Tibial artery (tissue), 4 donors: ENCODE measurements at regions not wholly inside any gene's neighbourhood (a gene's known extent, or its start where the extent isn't known, plus 50 kb on each side); places are given as distances from the start of the nearest gene placed in this dataset.

Experiments used
- DNase-seq, 2 donors: peaks; one replicate each; pipeline ENCODE4 v3.0.0-alpha.2; 2019
- H3K27ac ChIP-seq, 2 donors: fragments of 200-600 bp; sonication (generic) in 1 of 2; 1 replicate in 1 of 2; 2 replicates in 1 of 2; pipeline ENCODE4 v1.5.1; 2018 to 2019; ENCODE audit warnings: mild to moderate bottlenecking in 1 of 2
- H3K27me3 ChIP-seq, 2 donors: fragments of 200-600 bp; sonication (generic) in 1 of 2; one replicate each; pipeline versions ENCODE4 v1.5.1 to v1.6.0; 2016 to 2019
- H3K36me3 ChIP-seq, 3 donors: fragments of 200-600 bp; sonication (generic) in 2 of 3; one replicate each; pipeline ENCODE4 v1.5.1; 2016 to 2019; ENCODE audit warnings: mild to moderate bottlenecking in 2 of 3
- H3K4me1 ChIP-seq, 4 donors: fragments of 200-600 bp; sonication (generic) in 2 of 4; 1 replicate in 3 of 4; 2 replicates in 1 of 4; pipeline ENCODE4 v1.5.1; 2016 to 2019
- H3K4me3 ChIP-seq, 2 donors: fragments of 200-600 bp; sonication (generic) in 1 of 2; 1 replicate in 1 of 2; 2 replicates in 1 of 2; pipeline ENCODE4 v1.5.1; 2018 to 2019; ENCODE audit warnings: mild to moderate bottlenecking in 2 of 2
- H3K9me3 ChIP-seq, 3 donors: fragments of 200-600 bp; sonication (generic) in 1 of 3; one replicate each; pipeline ENCODE4 v1.5.1; 2016 to 2019
- intact Hi-C: fragments of 100-400 bp; cut with DNase I; formaldehyde crosslinking; loops from one replicate; pipeline ENCODE4 v1.15.0; 2023; ENCODE audit warnings: low total_unique reads
- TF ChIP-seq, protein P1 (sequence below), 2 experiments: fragments of 200-600 bp in 1 of 2; fragments of 450-650 bp in 1 of 2; IDR thresholded peaks; one replicate each; pipeline ENCODE4 v1.5.1; 2017 to 2019; ENCODE audit warnings: antibody characterized with exemption in 2 of 2, mild to moderate bottlenecking in 1 of 2, moderate library complexity in 1 of 2

DNA sequence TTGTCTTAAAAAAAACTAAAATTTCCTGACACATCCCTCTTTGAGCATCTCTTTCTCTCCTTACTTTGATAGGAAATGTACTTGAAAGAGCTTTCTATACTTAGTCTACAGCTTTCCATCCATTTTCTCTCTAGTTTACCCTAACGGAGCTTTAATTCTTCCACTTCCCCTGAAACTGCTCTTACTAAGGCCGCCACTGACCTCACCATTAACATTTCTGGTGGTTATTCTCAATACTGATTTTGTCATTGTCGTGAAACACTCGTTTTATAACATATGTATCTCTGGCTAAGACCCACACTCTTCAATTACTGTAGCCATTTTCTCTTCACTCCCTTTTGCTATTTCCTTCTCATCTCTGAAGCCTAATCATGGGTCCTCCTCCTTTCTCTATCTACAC lies 262.0 kb upstream of the FERD3L start:
- no peak for DNase-seq
- Histone ChIP-seq H3K27ac (no peak overlapping the region), H3K36me3 (no peaks in the 10 kb centered on the region), H3K27me3 (no peaks in the 10 kb centered on the region), H3K9me3 (no peaks in the 10 kb centered on the region), H3K4me3 (no peak overlapping the region), H3K4me1 (no peaks in the 10 kb centered on the region)
- TF ChIP-seq, protein P1, sequence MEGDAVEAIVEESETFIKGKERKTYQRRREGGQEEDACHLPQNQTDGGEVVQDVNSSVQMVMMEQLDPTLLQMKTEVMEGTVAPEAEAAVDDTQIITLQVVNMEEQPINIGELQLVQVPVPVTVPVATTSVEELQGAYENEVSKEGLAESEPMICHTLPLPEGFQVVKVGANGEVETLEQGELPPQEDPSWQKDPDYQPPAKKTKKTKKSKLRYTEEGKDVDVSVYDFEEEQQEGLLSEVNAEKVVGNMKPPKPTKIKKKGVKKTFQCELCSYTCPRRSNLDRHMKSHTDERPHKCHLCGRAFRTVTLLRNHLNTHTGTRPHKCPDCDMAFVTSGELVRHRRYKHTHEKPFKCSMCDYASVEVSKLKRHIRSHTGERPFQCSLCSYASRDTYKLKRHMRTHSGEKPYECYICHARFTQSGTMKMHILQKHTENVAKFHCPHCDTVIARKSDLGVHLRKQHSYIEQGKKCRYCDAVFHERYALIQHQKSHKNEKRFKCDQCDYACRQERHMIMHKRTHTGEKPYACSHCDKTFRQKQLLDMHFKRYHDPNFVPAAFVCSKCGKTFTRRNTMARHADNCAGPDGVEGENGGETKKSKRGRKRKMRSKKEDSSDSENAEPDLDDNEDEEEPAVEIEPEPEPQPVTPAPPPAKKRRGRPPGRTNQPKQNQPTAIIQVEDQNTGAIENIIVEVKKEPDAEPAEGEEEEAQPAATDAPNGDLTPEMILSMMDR (IDR thresholded peaks at IDR 0.05), result no peak
- intact Hi-C loops, result no loop called here

DNA sequence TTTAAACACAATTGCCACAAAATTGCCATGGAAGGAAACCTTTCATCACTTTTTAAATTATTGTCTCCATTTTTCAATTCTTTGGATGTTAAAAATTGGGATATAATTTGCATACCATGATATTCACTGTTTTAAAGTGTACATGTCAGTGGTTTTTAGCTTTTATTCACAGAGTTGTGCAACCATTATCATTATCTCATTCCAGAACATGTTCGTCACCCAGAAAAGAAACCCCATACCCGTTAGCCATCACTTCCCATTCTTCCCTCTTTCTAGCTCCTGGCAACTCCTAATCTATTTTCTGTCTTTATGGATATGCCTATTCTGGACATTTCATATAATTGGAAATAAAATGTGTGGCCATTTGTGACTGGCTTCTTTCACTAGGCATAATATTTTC lies 260.3 kb upstream of the FERD3L start:
- Histone ChIP-seq H3K27me3 (no peaks in the 10 kb centered on the region), H3K27ac (no peak overlapping the region), H3K9me3 (no peaks in the 10 kb centered on the region), H3K4me3 (no peak overlapping the region), H3K4me1 (no peaks in the 10 kb centered on the region), H3K36me3 (no peaks in the 10 kb centered on the region)
- TF ChIP-seq, protein P1 (IDR thresholded peaks at IDR 0.05), result no peak
- intact Hi-C loops, result no loop called here
- no peak for DNase-seq

DNA sequence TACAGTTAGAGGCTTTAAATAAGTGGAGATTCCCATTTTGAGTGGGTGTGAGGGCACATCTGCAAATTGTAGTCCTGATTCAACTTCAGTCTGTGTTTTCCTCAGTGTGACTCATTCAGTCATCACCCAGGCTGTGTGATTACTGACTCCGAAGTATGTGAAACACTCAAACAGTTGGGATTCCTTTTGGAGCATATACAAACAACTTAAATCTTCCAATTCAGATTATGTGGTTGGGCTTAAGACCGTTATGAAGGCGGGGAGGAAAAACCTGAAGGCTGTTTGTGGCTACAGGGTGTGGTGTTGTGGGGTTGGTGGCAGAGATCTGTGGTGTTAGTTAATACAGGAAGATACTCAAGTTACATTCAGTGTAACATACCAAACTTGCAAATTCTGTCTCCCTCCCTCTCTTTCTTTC lies 259.7 kb upstream of the FERD3L start:
- Histone ChIP-seq H3K36me3 (no peaks in the 10 kb centered on the region), H3K4me1 (no peaks in the 10 kb centered on the region), H3K27me3 (no peaks in the 10 kb centered on the region), H3K4me3 (no peak overlapping the region), H3K27ac (no peak overlapping the region), H3K9me3 (no peaks in the 10 kb centered on the region)
- TF ChIP-seq, protein P1 (IDR thresholded peaks at IDR 0.05), result no peak
- intact Hi-C loops, result no loop called here
- DNase-seq, result no peak

DNA sequence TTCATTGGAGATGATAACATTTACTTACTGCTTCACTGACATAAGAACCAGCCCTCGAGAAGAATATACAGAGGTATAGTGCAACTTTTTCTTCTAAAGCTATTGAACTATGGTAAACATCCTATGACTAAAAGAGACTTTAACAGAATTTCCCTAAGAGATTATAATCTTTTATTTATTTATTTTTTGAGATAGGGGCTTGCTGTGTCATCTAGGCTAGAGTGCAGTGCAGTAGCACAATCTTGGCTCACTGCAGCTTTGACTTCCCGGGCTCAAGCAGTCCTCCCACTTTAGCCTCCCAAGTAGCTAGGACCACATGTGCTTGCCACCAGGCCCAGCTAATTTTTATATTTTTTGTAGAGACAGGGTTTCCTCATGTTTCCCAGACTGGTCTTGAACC lies 258.5 kb upstream of the FERD3L start:
- intact Hi-C loops, result no loop called here
- no peak for DNase-seq
- H3K36me3 ChIP-seq, result no peaks in the 10 kb centered on the region
- H3K27me3 ChIP-seq, result no peaks in the 10 kb centered on the region
- no peaks in the 10 kb centered on the region for H3K9me3 ChIP-seq
- TF ChIP-seq, protein P1 (IDR thresholded peaks at IDR 0.05), result no peak
- no peaks in the 10 kb centered on the region for H3K4me1 ChIP-seq
- H3K4me3 ChIP-seq, result no peak overlapping the region
- no peak overlapping the region for H3K27ac ChIP-seq

DNA sequence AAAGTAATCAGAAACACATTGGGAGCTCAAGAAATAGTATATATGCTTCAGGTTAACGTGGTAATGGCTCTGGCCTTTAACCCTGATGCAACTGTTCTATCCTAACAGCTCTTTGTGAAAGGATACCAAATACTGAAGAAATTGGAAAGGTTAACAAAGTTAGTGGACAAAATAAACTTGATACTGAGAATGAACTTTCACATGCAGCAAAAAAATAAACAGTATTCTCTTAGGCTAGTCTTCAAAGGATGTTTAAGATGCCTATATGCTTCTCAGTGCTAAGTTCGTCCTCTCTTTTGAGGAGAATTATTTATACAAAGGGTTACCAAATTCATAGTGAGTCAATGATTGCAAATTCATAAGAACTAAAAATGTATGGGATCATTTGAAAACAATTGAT lies 256.2 kb upstream of the FERD3L start:
- H3K36me3 ChIP-seq, result no peaks in the 10 kb centered on the region
- no peak for DNase-seq
- H3K9me3 ChIP-seq, result no peaks in the 10 kb centered on the region
- H3K4me1 ChIP-seq, result no peaks in the 10 kb centered on the region
- intact Hi-C loops, result no loop called here
- H3K27ac ChIP-seq, result no peak overlapping the region
- H3K27me3 ChIP-seq, result no peaks in the 10 kb centered on the region
- no peak overlapping the region for H3K4me3 ChIP-seq
- TF ChIP-seq, protein P1 (IDR thresholded peaks at IDR 0.05), result no peak

DNA sequence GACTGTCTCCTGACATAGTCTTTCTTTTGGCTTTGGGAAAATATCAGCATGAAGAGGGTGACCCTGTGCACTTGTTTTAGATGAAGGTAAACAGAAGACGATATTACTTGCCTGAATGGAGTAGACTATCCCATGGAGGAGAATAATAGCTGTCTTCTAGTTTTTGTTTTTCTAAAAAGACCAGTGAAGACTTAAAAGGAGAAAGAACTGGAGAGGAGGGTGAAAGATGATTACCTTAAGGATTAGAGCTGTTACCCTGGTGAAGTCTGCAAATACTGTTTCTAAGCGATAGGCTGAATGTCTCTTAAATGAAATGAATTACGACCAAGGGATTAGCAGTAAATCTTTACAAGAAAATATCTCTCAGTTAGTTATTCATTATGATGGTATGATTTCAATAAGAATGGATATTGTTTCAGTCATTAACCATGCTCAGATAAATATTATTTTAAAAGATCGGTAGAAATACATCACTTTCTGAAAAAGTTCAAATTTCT lies 255.6 kb upstream of the FERD3L start:
- intact Hi-C loops, result no loop called here
- Histone ChIP-seq H3K27me3 (no peaks in the 10 kb centered on the region), H3K4me1 (no peaks in the 10 kb centered on the region), H3K4me3 (no peak overlapping the region), H3K36me3 (no peaks in the 10 kb centered on the region), H3K27ac (no peak overlapping the region), H3K9me3 (no peaks in the 10 kb centered on the region)
- no peak for DNase-seq
- TF ChIP-seq, protein P1 (IDR thresholded peaks at IDR 0.05), result no peak
